Breast epithelium (tissue), 3 donors: ENCODE measurements at regions not wholly inside any gene's neighbourhood (a gene's known extent, or its start where the extent isn't known, plus 50 kb on each side); places are given as distances from the start of the nearest gene placed in this dataset.
"Not testable (repeated sequence)": the region's sequence is repeated elsewhere in the genome, so short reads cannot be mapped to it uniquely, and the experiment has no call there.

Experiments used
- CTCF ChIP-seq, 3 donors: fragments of 450-650 bp; IDR thresholded peaks; one replicate each; pipeline ENCODE4 v1.5.1; 2016 to 2017; ENCODE audit warnings: antibody characterized with exemption in 3 of 3, mild to moderate bottlenecking in 3 of 3, moderate library complexity in 3 of 3
- POLR2A ChIP-seq: fragments of 450-650 bp; IDR thresholded peaks from one replicate; pipeline ENCODE4 v1.6.1; 2016; ENCODE audit warnings: antibody characterized with exemption, mild to moderate bottlenecking, moderate library complexity
- POLR2AphosphoS5 ChIP-seq, 3 donors: sonication (generic); formaldehyde crosslinking; IDR thresholded peaks; one replicate each; pipeline ENCODE4 v1.6.1; 2017; ENCODE audit warnings: antibody characterized with exemption in 3 of 3

GRCh38 chr13:50473050-50473449 is 370.4 kb downstream of the DLEU7 start:
- TF ChIP-seq CTCF (IDR thresholded peaks at IDR 0.05); POLR2AphosphoS5 (IDR thresholded peaks at IDR 0.05); POLR2A: not testable (repeated sequence)
